Fibroblast of lung (primary cell): ENCODE measurements at regions not wholly inside any gene's neighbourhood (a gene's known extent, or its start where the extent isn't known, plus 50 kb on each side); places are given as distances from the start of the nearest gene placed in this dataset.
"Not testable (repeated sequence)": the region's sequence is repeated elsewhere in the genome, so short reads cannot be mapped to it uniquely, and the experiment has no call there.

Source experiments
- DNase-seq, 2 donors: peaks; one replicate each; pipeline versions ENCODE4 v3.0.0 to v3.0.0-alpha.2; 2010; ENCODE audit warnings: low read depth in 2 of 2
- H2AFZ ChIP-seq: 2 replicates; pipeline ENCODE4 v1.5.1; 2012; ENCODE audit warnings: low read length, control low read depth, inconsistent platforms
- H3K27ac ChIP-seq: 2 replicates; pipeline ENCODE4 v1.5.1; 2011; ENCODE audit warnings: low read length, control low read depth; ENCODE audit not compliant: insufficient read depth
- H3K27me3 ChIP-seq: 2 replicates; pipeline ENCODE4 v1.5.1; 2011; ENCODE audit warnings: mild to moderate bottlenecking, low read length; ENCODE audit not compliant: control insufficient read depth, insufficient read depth
- H3K36me3 ChIP-seq: 2 replicates; pipeline ENCODE4 v1.5.1; 2011; ENCODE audit warnings: low read length; ENCODE audit not compliant: control insufficient read depth, insufficient read depth
- H3K4me1 ChIP-seq: 2 replicates; pipeline ENCODE4 v1.5.1; 2011; ENCODE audit warnings: low read length; ENCODE audit not compliant: control insufficient read depth, insufficient read depth; ENCODE audit errors: extremely low read depth
- H3K4me2 ChIP-seq: 2 replicates; pipeline ENCODE4 v1.5.1; 2011; ENCODE audit warnings: low read length, control low read depth; ENCODE audit not compliant: insufficient read depth; ENCODE audit errors: extremely low read depth
- H3K4me3 ChIP-seq, 4 experiments: fragments of 200-600 bp in 1 of 4; sonication (generic) in 1 of 4; replicated peaks in 1 of 4; 2 replicates each; pipeline ENCODE4 v1.5.1; 2011 to 2016; ENCODE audit warnings: low read length in 4 of 4, low read depth in 3 of 4, mild to moderate bottlenecking in 3 of 4, control low read depth in 2 of 4, inconsistent platforms in 1 of 4, mixed read lengths in 1 of 4; ENCODE audit not compliant: insufficient read depth in 1 of 4; ENCODE audit errors: control extremely low read depth in 1 of 4
- H3K79me2 ChIP-seq: 2 replicates; pipeline ENCODE4 v1.5.1; 2012; ENCODE audit warnings: mild to moderate bottlenecking, low read length, inconsistent platforms; ENCODE audit not compliant: control insufficient read depth, insufficient read depth
- H3K9ac ChIP-seq: 2 replicates; pipeline ENCODE4 v1.5.1; 2011; ENCODE audit warnings: mild to moderate bottlenecking, low read length, control low read depth; ENCODE audit not compliant: insufficient read depth
- H3K9me3 ChIP-seq: 2 replicates; pipeline ENCODE4 v1.5.1; 2012; ENCODE audit warnings: low read depth, low read length; ENCODE audit not compliant: control insufficient read depth, insufficient read depth
- H4K20me1 ChIP-seq: 2 replicates; pipeline ENCODE4 v1.5.1; 2011; ENCODE audit warnings: low read length; ENCODE audit not compliant: control insufficient read depth, insufficient read depth; ENCODE audit errors: extremely low read depth
- CTCF ChIP-seq, 2 donors: IDR thresholded peaks in 1 of 2; conservative IDR thresholded peaks in 1 of 2; 1 replicate in 1 of 2; 2 replicates in 1 of 2; pipeline ENCODE4 v1.5.1; 2011 to 2012; ENCODE audit warnings: low read length in 2 of 2, control low read depth in 1 of 2, inconsistent platforms in 1 of 2, low read depth in 1 of 2, mild to moderate bottlenecking in 1 of 2
- EZH2 ChIP-seq: IDR thresholded peaks from 2 replicates; pipeline ENCODE4 v1.5.1; 2012; ENCODE audit warnings: low read length, control low read depth, mild to moderate bottlenecking; ENCODE audit errors: missing control alignments

DNA sequence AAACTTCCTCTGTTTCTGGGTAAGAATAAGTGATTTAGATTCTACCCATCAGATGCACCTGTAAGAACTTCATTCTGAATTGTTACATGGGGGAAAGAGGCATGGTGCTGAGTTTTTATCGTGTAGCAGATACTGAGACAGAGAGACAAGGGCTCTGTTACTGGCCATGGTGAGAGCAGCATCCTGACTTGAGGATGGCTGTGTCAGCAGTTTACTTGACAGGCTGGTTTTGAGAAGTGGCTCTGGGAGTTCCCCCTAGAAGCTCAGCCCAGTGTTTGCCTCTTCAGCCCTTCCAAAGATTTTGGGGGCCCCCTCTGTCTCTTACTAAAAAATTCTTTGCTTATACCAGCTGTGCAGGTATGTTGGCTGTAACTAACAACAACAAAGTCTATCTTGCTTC is 510.5 kb downstream of the LRRC70 start:
- Histone ChIP-seq H3K4me1 (no peaks in the 10 kb centered on the region), H3K27me3 (no peaks in the 10 kb centered on the region), H4K20me1 (no peaks in the 10 kb centered on the region), H2AFZ (no peak overlapping the region), H3K4me2 (no peak overlapping the region), H3K4me3 (no peak overlapping the region), H3K79me2 (no peaks in the 10 kb centered on the region), H3K27ac (no peak overlapping the region), H3K9ac (no peak overlapping the region), H3K36me3 (no peaks in the 10 kb centered on the region), H3K9me3 (no peaks in the 10 kb centered on the region)
- no peak for DNase-seq
- no peak for TF ChIP-seq CTCF (conservative IDR thresholded peaks at IDR 0.05 in 1 of 2, IDR thresholded peaks at IDR 0.05 in 1 of 2; ENCODE audit: low read depth in 1 of 2, low read length in 2 of 2)
- no peak for TF ChIP-seq EZH2

DNA sequence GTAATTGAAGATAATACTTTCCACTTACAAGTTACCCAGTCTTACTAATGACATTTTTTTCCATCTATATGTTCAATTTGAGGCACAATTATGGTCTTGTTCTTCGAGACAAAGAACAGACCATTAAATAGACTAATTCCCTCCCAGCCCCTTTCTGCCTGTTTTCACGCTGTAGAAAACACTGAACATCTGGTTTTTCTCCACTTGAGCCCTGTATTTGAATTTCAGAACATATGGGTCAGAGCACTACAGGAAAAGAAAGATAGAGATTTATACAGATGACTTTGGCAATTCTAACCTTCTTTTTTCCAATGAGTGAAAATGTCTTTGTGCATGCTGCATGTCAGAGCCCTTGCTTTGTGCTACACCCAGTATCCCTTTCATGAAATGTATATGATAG is 506.9 kb downstream of the LRRC70 start:
- H4K20me1 ChIP-seq = no peaks in the 10 kb centered on the region
- no peak overlapping the region for H3K4me2 ChIP-seq
- no peaks in the 10 kb centered on the region for H3K27me3 ChIP-seq
- no peak overlapping the region for H3K27ac ChIP-seq
- H3K4me1 ChIP-seq = no peaks in the 10 kb centered on the region
- DNase-seq = no peak
- H3K9ac ChIP-seq = no peak overlapping the region
- H3K79me2 ChIP-seq = no peaks in the 10 kb centered on the region
- H2AFZ ChIP-seq = no peak overlapping the region
- H3K36me3 ChIP-seq = no peaks in the 10 kb centered on the region
- TF ChIP-seq CTCF (conservative IDR thresholded peaks at IDR 0.05 in 1 of 2, IDR thresholded peaks at IDR 0.05 in 1 of 2; ENCODE audit: low read depth in 1 of 2, low read length in 2 of 2) = no peak
- TF ChIP-seq EZH2 = no peak
- H3K4me3 ChIP-seq = no peak overlapping the region
- no peaks in the 10 kb centered on the region for H3K9me3 ChIP-seq

GRCh38 chr5:63083689-63084088 is 505.1 kb downstream of the LRRC70 start:
- DNase-seq, H3K27ac ChIP-seq, H3K4me1 ChIP-seq: not testable (repeated sequence)

GRCh38 chr5:63081402-63081801 is 502.8 kb downstream of the LRRC70 start:
- no peak overlapping the region for H2AFZ ChIP-seq
- no peak for DNase-seq
- H3K4me3 ChIP-seq = no peak overlapping the region
- no peaks in the 10 kb centered on the region for H3K79me2 ChIP-seq
- no peak overlapping the region for H3K4me2 ChIP-seq
- H3K27me3 ChIP-seq = no peaks in the 10 kb centered on the region
- no peaks in the 10 kb centered on the region for H4K20me1 ChIP-seq
- no peak overlapping the region for H3K9ac ChIP-seq
- no peak for TF ChIP-seq EZH2
- TF ChIP-seq CTCF (conservative IDR thresholded peaks at IDR 0.05 in 1 of 2, IDR thresholded peaks at IDR 0.05 in 1 of 2; ENCODE audit: low read depth in 1 of 2, low read length in 2 of 2) = no peak
- H3K27ac ChIP-seq = no peak overlapping the region
- no peaks in the 10 kb centered on the region for H3K9me3 ChIP-seq
- no peaks in the 10 kb centered on the region for H3K4me1 ChIP-seq
- H3K36me3 ChIP-seq = no peaks in the 10 kb centered on the region

More at GRCh38 chr5:63083689-63084088, 505.1 kb downstream of the LRRC70 start:
- not testable (repeated sequence) for H4K20me1 ChIP-seq, H3K36me3 ChIP-seq, H3K79me2 ChIP-seq, H3K4me3 ChIP-seq, H3K4me2 ChIP-seq, H2AFZ ChIP-seq, H3K27me3 ChIP-seq, H3K9ac ChIP-seq, H3K9me3 ChIP-seq
